UCSD-AML1 (cell line): ENCODE measurements at regions not wholly inside any gene's neighbourhood (a gene's known extent, or its start where the extent isn't known, plus 50 kb on each side); places are given as distances from the start of the nearest gene placed in this dataset.
"Not testable (repeated sequence)": the region's sequence is repeated elsewhere in the genome, so short reads cannot be mapped to it uniquely, and the experiment has no call there.

Experiments
- DNase-seq: peaks from one replicate; lab custom pipeline; 2025; ENCODE audit not compliant: unreplicated experiment; lab: John Stamatoyannopoulos, UW

DNA sequence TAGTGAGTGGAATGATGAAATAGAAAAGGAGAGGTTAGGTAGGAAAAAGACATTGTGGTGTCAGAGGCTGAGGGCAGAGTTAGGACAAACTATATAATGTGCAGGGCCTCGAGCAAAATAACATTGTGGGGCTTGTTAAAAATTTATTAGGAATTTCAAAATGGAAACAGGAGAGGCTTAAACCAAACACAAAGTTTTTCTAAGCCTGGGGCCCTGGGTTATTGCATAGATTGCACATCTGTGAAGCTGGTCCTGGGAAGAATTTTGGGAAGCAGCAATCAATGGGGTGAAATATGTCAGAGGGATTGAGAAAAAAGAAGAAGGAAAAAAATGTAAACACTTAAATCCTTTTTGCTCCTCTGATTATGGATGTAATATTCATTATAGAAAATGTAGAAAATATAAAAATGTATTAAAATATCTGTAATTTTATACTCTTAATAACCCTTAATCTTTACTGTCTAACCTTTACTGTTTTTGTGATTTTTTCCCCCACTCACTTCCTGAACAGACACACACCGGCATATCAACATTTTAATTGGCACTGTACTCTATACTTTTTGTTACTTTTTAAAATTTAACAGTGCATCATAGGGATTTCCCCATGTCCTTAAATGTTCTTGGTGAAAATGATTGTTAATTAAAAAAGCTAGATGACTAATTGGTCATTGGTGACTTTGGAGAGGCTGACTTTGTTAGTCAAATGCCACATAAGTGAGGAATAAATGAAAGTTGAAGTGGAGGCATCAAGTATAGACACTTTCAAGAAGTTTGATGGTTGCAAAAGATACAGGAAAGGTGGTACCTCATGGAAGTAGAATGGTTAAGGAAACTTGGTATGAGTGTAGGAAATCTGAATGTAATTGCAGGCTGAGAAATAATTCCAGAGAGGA, 183.4 kb downstream of the NFKBIZ start:
- no peak for DNase-seq

GRCh38 chr3:102034639-102035451, 185.5 kb downstream of the NFKBIZ start:
- DNase-seq, result no peak

- no peak for DNase-seq
These were observed 186.7 kb downstream of the NFKBIZ start for GRCh38 chr3:102036017-102036416.

GRCh38 chr3:102036472-102036871, 187.2 kb downstream of the NFKBIZ start:
- no peak for DNase-seq

DNA sequence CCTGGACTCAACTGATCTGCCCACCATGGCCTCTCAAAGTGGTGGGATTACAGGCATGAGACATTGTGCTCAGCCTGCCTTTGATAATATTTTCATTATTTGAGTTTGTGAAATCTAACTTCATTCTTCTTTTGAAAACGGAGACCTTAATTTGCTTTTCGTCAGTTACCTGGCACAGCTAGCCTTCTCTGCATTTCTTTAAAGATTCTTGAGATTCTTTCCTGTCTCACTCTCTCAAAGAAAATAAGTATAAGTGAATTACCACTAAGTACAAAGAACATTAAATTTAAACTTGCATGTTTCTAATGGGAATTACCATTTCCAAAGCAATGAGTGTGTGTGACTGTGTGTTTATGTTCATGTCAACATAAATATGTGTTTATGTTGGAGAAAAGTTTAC, 187.9 kb downstream of the NFKBIZ start:
- DNase-seq, result no peak

DNA sequence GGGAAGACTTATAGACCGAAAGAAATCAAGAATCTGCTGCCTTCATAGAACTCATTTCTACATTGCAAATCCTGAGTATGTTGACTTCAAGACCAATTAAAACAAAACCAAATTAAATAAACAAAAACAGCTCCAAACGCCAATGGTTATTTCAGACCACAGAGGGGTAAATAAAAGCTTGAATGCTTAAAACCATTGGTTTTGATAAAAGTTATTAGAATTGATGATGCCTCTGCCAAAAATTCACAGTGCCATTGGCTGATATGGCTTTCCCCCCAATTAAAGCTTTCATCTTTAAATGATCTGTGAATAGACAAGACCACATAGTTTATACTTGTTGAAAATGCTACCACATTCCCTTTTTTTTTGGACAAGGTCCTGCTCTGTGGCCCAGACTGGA, 188.5 kb downstream of the NFKBIZ start:
- DNase-seq, result no peak

DNA sequence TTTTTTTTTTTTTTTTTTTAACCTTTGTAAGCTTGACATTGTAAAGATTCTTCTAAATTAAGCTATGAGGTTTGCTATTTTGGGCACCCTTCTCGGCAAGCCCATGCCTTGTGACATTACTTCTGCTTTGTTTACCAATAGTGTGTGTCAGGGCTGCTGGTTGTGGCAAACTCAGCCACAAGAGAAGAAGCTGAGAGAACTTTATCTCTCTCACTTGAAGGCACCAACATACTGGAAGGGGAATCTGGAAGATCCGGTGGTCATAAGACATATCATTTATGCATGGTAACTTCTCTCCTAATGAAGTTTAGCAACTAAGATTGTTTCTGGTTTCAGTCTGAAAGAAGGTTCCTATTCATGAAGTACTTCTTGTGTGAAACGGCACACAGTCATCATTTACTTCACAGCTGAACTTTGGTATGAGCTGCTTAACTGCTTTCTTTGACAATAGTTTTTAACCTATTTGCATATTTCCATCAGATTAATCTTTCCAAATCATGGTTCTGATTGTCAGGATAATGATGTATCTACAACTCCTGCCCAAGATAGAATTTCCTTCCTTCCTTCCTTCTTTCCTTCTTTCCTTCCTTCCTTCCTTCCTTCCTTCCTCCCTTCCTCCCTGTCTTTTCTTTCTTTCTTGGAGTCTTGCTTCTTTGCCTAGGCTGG, 189.3 kb downstream of the NFKBIZ start:
- no peak for DNase-seq

- not testable (repeated sequence) for DNase-seq
These were observed 190.8 kb downstream of the NFKBIZ start for GRCh38 chr3:102040144-102040543.

GRCh38 chr3:102053375-102053989, 204.2 kb downstream of the NFKBIZ start:
- no peak for DNase-seq

- no peak for DNase-seq
These were observed 205.3 kb downstream of the NFKBIZ start for GRCh38 chr3:102054543-102055080.

- no peak for DNase-seq
These were observed 208.6 kb downstream of the NFKBIZ start for GRCh38 chr3:102057781-102058421.

- no peak for DNase-seq
These were observed 210.0 kb downstream of the NFKBIZ start for GRCh38 chr3:102059145-102059943.

GRCh38 chr3:102060814-102061213, 211.5 kb downstream of the NFKBIZ start:
- no peak for DNase-seq

- DNase-seq, result no peak
These were observed 214.3 kb downstream of the NFKBIZ start for GRCh38 chr3:102063572-102063971.

DNA sequence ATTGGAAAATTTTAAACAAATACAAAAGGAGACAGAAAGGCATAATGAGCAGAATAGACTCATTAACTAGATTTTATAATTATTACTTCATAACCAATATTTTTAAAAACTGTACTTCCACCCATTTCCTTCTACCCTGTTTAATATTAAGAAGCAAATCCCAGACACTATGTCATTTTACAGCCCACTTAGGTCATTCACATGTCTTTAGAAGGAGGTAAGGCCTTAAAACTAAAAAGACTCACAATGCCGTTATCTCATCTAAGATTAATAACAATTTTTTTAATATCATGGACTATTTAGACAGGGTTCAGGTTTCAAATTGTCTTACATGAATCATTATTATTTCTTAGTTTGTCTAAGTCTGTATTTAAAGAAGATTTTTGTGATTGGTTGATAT, 217.2 kb downstream of the NFKBIZ start:
- DNase-seq, result no peak

DNA sequence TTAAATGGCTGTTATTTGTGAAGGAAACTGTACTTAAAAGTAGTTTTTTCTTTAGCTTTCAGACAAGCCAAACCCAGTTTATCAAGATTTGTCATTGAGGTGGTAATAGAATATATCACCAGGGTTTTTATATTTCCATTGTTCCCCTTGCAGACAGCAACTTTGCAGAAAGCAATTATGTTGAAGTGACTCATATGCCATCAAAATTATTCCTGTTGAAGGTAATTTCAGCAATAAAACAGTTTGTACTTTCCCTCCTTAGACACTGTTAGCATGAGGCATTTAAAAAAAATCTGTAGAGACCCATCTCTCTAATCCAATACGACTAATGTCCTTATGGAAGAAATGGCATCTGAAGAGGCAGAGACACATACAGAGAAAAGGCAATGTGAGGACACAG, 219.0 kb downstream of the NFKBIZ start:
- DNase-seq, result no peak

DNA sequence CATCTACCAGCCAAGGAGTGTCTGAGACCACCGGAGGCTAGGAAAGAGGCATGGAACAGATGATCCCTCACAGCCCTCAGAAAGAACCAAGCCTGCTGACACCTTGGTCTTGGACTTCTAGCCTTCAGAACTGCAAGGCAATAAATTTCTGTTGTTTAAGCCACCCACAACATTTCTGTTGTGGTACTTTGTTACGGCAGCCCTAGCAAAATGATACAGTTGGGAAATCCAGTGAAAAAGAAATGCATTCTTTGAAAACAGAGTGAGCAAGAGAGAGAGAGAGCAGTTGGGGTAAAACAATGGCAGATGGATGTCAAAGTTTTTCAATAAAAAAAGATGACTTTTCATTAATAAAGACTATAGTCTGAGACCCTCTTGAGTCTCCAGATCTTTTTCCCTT, 219.4 kb downstream of the NFKBIZ start:
- no peak for DNase-seq

DNA sequence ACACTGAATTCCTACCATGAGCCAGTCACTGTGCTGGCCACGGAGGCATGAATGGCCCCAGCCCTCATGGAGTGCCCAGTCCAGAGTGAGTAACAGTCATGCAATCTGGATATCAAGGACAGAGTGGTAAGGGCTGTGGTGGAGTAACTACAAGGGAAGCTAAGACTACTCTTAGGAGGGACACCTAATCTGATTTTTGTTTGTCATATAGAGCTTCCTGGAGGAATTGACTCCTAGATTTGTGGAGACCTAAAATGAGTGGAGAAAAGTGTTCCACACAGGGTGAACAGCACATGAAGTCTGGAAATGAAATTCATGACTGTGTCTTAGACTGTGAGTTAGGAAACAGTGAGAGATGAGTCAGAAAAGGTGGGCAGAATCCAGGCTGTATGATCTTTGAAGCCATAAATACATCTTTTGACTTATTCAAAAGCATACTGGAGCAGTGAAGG, 219.9 kb downstream of the NFKBIZ start:
- DNase-seq, result no peak

DNA sequence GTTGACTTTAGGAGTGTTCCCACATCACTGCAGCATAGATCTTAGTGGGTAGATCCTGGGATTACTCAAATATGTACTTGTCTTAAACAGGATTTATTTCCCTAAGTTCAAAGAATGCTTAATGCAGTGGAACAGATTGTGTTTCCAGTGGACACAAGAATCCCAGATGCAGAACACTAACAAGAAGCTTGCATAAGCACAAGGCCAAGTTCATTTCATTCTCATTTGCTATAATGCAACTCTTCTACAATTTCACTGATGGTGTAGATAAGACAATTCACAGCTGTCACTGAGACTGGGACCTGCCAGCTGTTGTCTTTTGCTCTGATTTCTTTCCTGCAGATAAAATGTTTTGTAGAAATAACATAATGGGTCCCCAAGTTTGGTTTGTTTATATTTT, 225.6 kb downstream of the NFKBIZ start:
- DNase-seq, result no peak
